H1 (cell line): ENCODE measurements at regions not wholly inside any gene's neighbourhood (a gene's known extent, or its start where the extent isn't known, plus 50 kb on each side); places are given as distances from the start of the nearest gene placed in this dataset.

Experiments used
- SP2 ChIP-seq: IDR thresholded peaks from 2 replicates; pipeline ENCODE4 v1.6.1; 2012; ENCODE audit warnings: mild to moderate bottlenecking, low read length, inconsistent platforms
- TCF12 ChIP-seq: IDR thresholded peaks from 2 replicates; pipeline ENCODE4 v1.6.1; 2011; ENCODE audit warnings: low read depth, mild to moderate bottlenecking, low read length

GRCh38 chr5:113871972-113872371 is 358.5 kb downstream of the YTHDC2 start (continued):
- TF ChIP-seq SP2 = no peak
- no peak for TF ChIP-seq TCF12
